ENCODE measurements at regions not wholly inside any gene's neighbourhood (a gene's known extent, or its start where the extent isn't known, plus 50 kb on each side); places are given as distances from the start of the nearest gene placed in this dataset.

DNA sequence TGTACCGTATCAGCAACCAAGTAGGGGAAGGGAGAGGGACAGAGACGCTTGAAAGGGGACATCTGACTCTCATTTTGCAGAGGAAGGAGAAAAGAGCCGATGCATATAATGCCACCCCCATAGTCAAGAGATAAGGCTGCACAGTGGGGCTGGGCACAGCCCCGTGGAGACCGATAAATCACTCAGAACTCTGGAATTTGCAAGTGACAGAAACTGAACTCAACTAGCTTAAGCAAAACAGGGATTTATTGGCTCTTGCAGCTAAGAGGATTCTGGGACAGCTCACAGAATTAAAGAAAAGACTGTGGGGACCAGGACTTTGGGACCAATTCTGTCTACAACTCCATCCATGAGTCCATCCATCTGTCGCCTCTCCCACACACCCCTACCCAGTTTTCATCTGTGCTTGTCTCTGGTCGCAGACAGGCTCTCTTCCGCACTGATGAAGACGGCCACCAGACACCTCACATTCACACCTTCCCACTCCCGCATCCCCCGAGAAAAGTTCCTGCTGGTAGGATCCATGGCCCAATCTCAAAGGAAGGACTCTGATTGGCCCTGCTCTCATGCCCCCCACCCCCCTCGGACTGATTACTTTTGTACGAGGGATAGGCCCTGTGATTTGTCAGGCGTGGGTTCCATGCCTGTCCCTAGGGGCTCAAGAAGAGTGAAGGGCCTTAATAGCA lies 105.9 kb upstream of the RPL38 start:
- no peak overlapping the region for H3K27ac ChIP-seq (ENCODE audit: low read length)
- no peak for DNase-seq
- H3K9me3 ChIP-seq (replicated peaks; ENCODE audit: control insufficient read depth, low read depth, low read length), result no peaks in the 10 kb centered on the region
- no peak overlapping the region for H3K4me3 ChIP-seq (ENCODE audit: low read length)
- no peaks in the 10 kb centered on the region for H3K4me1 ChIP-seq (ENCODE audit: control insufficient read depth, insufficient read depth, low read length)
- H3K36me3 ChIP-seq (ENCODE audit: control insufficient read depth, insufficient read depth, low read length), result no peaks in the 10 kb centered on the region
- 55% methylated on average over 12 of the region's 14 CpGs for WGBS (ENCODE audit: insufficient coverage)
- peaks cover 20% of the 10 kb centered on the region for H3K27me3 ChIP-seq (ENCODE audit: control insufficient read depth, insufficient read depth, low read length)

- no peak for DNase-seq
- Histone ChIP-seq H3K4me3 (ENCODE audit: low read length) (no peak overlapping the region), H3K27ac (ENCODE audit: low read length) (no peak overlapping the region), H3K4me1 (ENCODE audit: control insufficient read depth, insufficient read depth, low read length) (no peaks in the 10 kb centered on the region), H3K9me3 (replicated peaks; ENCODE audit: control insufficient read depth, low read depth, low read length) (no peaks in the 10 kb centered on the region), H3K36me3 (ENCODE audit: control insufficient read depth, insufficient read depth, low read length) (no peaks in the 10 kb centered on the region), H3K27me3 (ENCODE audit: control insufficient read depth, insufficient read depth, low read length) (peaks cover 21% of the 10 kb centered on the region)
- WGBS (ENCODE audit: insufficient coverage), result 87% methylated on average over 11 of the region's 15 CpGs
Measured at GRCh38 chr17:74098136-74099024, 105.1 kb upstream of the RPL38 start.

GRCh38 chr17:74099442-74100340 lies 103.8 kb upstream of the RPL38 start:
- Histone ChIP-seq H3K4me1 (ENCODE audit: control insufficient read depth, insufficient read depth, low read length) (no peaks in the 10 kb centered on the region), H3K4me3 (ENCODE audit: low read length) (no peak overlapping the region), H3K36me3 (ENCODE audit: control insufficient read depth, insufficient read depth, low read length) (no peaks in the 10 kb centered on the region), H3K27me3 (ENCODE audit: control insufficient read depth, insufficient read depth, low read length) (peaks cover 25% of the 10 kb centered on the region), H3K27ac (ENCODE audit: low read length) (no peak overlapping the region), H3K9me3 (replicated peaks; ENCODE audit: control insufficient read depth, low read depth, low read length) (no peaks in the 10 kb centered on the region)
- 45% methylated on average over 14 of the region's 16 CpGs for WGBS (ENCODE audit: insufficient coverage)
- no peak for DNase-seq

- no peaks in the 10 kb centered on the region for H3K36me3 ChIP-seq (ENCODE audit: control insufficient read depth, insufficient read depth, low read length)
- H3K4me1 ChIP-seq (ENCODE audit: control insufficient read depth, insufficient read depth, low read length), result no peaks in the 10 kb centered on the region
- WGBS (ENCODE audit: insufficient coverage), result 80% methylated on average over 4 of the region's 5 CpGs
- no peaks in the 10 kb centered on the region for H3K9me3 ChIP-seq (replicated peaks; ENCODE audit: control insufficient read depth, low read depth, low read length)
- DNase-seq, result no peak
- H3K4me3 ChIP-seq (ENCODE audit: low read length), result no peak overlapping the region
- H3K27me3 ChIP-seq (ENCODE audit: control insufficient read depth, insufficient read depth, low read length), result peaks cover 32% of the 10 kb centered on the region
- no peak overlapping the region for H3K27ac ChIP-seq (ENCODE audit: low read length)
Measured at GRCh38 chr17:74104921-74105320, 98.6 kb upstream of the RPL38 start.

GRCh38 chr17:74107107-74107506 lies 96.4 kb upstream of the RPL38 start:
- H3K27ac ChIP-seq (ENCODE audit: low read length), result no peak overlapping the region
- no peaks in the 10 kb centered on the region for H3K9me3 ChIP-seq (replicated peaks; ENCODE audit: control insufficient read depth, low read depth, low read length)
- DNase-seq, result no peak
- 87% methylated on average over 13 of the region's 15 CpGs for WGBS (ENCODE audit: insufficient coverage)
- no peak overlapping the region for H3K4me3 ChIP-seq (ENCODE audit: low read length)
- no peaks in the 10 kb centered on the region for H3K4me1 ChIP-seq (ENCODE audit: control insufficient read depth, insufficient read depth, low read length)
- H3K36me3 ChIP-seq (ENCODE audit: control insufficient read depth, insufficient read depth, low read length), result no peaks in the 10 kb centered on the region
- H3K27me3 ChIP-seq (ENCODE audit: control insufficient read depth, insufficient read depth, low read length), result peaks cover 20% of the 10 kb centered on the region

DNA sequence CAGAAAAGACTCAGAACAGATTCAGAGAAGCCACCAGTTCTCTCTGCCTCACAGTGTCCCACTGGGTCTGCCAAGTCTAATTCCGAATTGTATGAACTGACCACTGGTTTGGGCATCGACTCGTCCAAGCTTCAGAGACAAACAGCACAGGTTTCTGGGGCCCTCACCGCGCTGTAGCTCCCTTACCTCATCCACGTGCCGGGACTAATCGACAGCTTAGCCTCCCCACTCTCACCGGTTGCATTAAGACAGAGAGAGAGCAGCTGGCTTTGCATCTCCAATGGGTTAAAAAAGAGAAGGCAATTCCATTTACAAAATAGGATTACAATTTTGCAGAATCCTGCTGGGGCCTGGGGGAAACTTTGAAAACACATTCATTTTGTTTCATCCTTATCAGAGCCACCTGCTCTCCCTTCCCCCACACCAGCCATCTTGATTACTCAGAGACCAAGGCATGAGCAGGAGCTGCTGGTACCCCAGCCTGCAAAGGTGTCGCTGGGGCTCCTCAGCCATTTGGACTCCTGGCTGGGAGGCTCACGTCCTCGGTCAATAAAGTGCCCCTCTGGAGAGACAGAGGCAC lies 95.3 kb upstream of the RPL38 start:
- no peaks in the 10 kb centered on the region for H3K9me3 ChIP-seq (replicated peaks; ENCODE audit: control insufficient read depth, low read depth, low read length)
- no peak for DNase-seq
- H3K27me3 ChIP-seq (ENCODE audit: control insufficient read depth, insufficient read depth, low read length), result peaks cover 18% of the 10 kb centered on the region
- WGBS (ENCODE audit: insufficient coverage), result 62% methylated on average over 9 of the region's 12 CpGs
- H3K4me3 ChIP-seq (ENCODE audit: low read length), result no peak overlapping the region
- no peak overlapping the region for H3K27ac ChIP-seq (ENCODE audit: low read length)
- no peaks in the 10 kb centered on the region for H3K4me1 ChIP-seq (ENCODE audit: control insufficient read depth, insufficient read depth, low read length)
- no peaks in the 10 kb centered on the region for H3K36me3 ChIP-seq (ENCODE audit: control insufficient read depth, insufficient read depth, low read length)

- H3K36me3 ChIP-seq (ENCODE audit: control insufficient read depth, insufficient read depth, low read length), result no peaks in the 10 kb centered on the region
- peaks cover 25% of the 10 kb centered on the region for H3K27me3 ChIP-seq (ENCODE audit: control insufficient read depth, insufficient read depth, low read length)
- no peak overlapping the region for H3K27ac ChIP-seq (ENCODE audit: low read length)
- no peak overlapping the region for H3K4me3 ChIP-seq (ENCODE audit: low read length)
- WGBS (ENCODE audit: insufficient coverage), result 40% methylated on average over 8 of the region's 10 CpGs
- DNase-seq, result no peak
- no peaks in the 10 kb centered on the region for H3K4me1 ChIP-seq (ENCODE audit: control insufficient read depth, insufficient read depth, low read length)
- no peaks in the 10 kb centered on the region for H3K9me3 ChIP-seq (replicated peaks; ENCODE audit: control insufficient read depth, low read depth, low read length)
Measured at GRCh38 chr17:74110467-74110866, 93.0 kb upstream of the RPL38 start.

DNA sequence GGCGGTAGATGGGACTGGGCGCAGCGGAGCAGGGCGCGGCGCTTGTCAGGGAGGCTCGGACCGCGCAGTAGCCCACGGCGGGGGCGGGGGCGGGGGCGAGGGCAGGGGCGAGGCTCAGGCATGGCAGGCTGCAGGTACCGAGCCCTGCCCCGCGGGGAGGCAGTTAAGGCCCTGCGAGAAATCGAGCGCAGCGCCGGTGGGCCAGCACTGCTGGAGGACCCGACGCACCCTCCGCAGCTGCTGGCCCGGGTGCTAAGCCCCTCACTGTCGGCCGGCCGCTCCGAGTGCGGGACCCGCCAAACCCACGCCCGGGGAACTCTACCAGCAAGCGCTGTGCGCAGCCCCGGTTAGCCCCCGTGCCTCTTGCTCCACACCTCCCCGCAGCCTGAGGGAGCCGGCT lies 90.2 kb upstream of the RPL38 start:
- Histone ChIP-seq H3K4me3 (ENCODE audit: low read length) (no peak overlapping the region), H3K36me3 (ENCODE audit: control insufficient read depth, insufficient read depth, low read length) (no peaks in the 10 kb centered on the region), H3K27me3 (ENCODE audit: control insufficient read depth, insufficient read depth, low read length) (peaks cover 49% of the 10 kb centered on the region), H3K9me3 (replicated peaks; ENCODE audit: control insufficient read depth, low read depth, low read length) (no peaks in the 10 kb centered on the region), H3K4me1 (ENCODE audit: control insufficient read depth, insufficient read depth, low read length) (no peaks in the 10 kb centered on the region), H3K27ac (ENCODE audit: low read length) (no peak overlapping the region)
- WGBS (ENCODE audit: insufficient coverage), result 96% methylated on average over 41 of the region's 41 CpGs
- DNase-seq, result no peak

DNA sequence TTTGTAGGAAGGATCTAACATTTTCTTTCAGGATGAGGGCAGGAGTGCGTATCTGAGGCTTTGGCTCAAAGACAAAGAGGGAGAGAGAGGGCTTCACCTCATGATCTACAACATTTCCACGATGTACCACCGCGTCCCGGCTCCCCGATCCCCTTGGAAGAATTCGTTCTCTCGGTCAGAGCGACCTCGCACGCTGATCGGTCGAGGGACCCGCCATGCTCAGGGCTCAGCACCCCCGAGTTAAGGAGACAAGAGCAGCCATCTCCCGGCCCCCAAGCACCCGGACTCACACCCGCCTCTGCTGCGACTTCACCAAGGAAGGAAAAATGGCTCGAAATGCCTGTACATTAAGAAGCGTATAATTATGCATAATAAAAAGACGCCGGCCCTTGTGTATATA lies 89.5 kb upstream of the RPL38 start:
- peaks cover 53% of the 10 kb centered on the region for H3K27me3 ChIP-seq (ENCODE audit: control insufficient read depth, insufficient read depth, low read length)
- no peak for DNase-seq
- H3K27ac ChIP-seq (ENCODE audit: low read length), result no peak overlapping the region
- H3K4me1 ChIP-seq (ENCODE audit: control insufficient read depth, insufficient read depth, low read length), result no peaks in the 10 kb centered on the region
- no peak overlapping the region for H3K4me3 ChIP-seq (ENCODE audit: low read length)
- H3K36me3 ChIP-seq (ENCODE audit: control insufficient read depth, insufficient read depth, low read length), result no peaks in the 10 kb centered on the region
- 47% methylated on average over 15 of the region's 23 CpGs for WGBS (ENCODE audit: insufficient coverage)
- H3K9me3 ChIP-seq (replicated peaks; ENCODE audit: control insufficient read depth, low read depth, low read length), result no peaks in the 10 kb centered on the region

Data from muscle of leg (tissue), 3 donors.